Neural cell (in vitro differentiated cells): ENCODE measurements at regions not wholly inside any gene's neighbourhood (a gene's known extent, or its start where the extent isn't known, plus 50 kb on each side); places are given as distances from the start of the nearest gene placed in this dataset.
"Not testable (repeated sequence)": the region's sequence is repeated elsewhere in the genome, so short reads cannot be mapped to it uniquely, and the experiment has no call there.

Experiments used
- H2AFZ ChIP-seq: fragments of 200-600, 300-800 bp; sonication (generic), shearing (Covaris generic); 2 replicates; pipeline ENCODE4 v1.6.0; 2014; ENCODE audit warnings: low read depth, mild to moderate bottlenecking, antibody characterized with exemption, low read length, moderate library complexity
- H3F3A ChIP-seq: fragments of 200-600 bp; shearing (Covaris generic); 2 replicates; pipeline ENCODE4 v1.6.1; 2016; ENCODE audit warnings: mild to moderate bottlenecking, moderate library complexity, mixed read lengths, antibody characterized with exemption, low read length; ENCODE audit not compliant: insufficient read depth, poor library complexity, severe bottlenecking
- H3K27ac ChIP-seq: fragments of 200-600, 300-800 bp; sonication (generic), shearing (Covaris generic); 2 replicates; pipeline ENCODE4 v1.5.1; 2014; ENCODE audit warnings: mild to moderate bottlenecking, low read length, moderate library complexity
- H3K27me3 ChIP-seq: fragments of 300-800, 200-600 bp; sonication (generic), shearing (Covaris generic); 2 replicates; pipeline ENCODE4 v1.6.0; 2014; ENCODE audit warnings: mild to moderate bottlenecking, low read depth, low read length, moderate library complexity; ENCODE audit not compliant: insufficient read depth
- H3K36me3 ChIP-seq: fragments of 300-800, 200-600 bp; sonication (generic), shearing (Covaris generic); 2 replicates; pipeline ENCODE4 v1.5.1; 2014; ENCODE audit warnings: mild to moderate bottlenecking, antibody characterized with exemption, low read length, moderate library complexity; ENCODE audit not compliant: insufficient read depth
- H3K4me2 ChIP-seq: fragments of 300-800, 200-600 bp; sonication (generic), shearing (Covaris generic); 2 replicates; pipeline ENCODE4 v1.6.0; 2014; ENCODE audit warnings: mild to moderate bottlenecking, low read length
- H3K4me3 ChIP-seq: fragments of 300-800, 200-600 bp; sonication (generic), shearing (Covaris generic); 2 replicates; pipeline ENCODE4 v1.5.1; 2014; ENCODE audit warnings: mild to moderate bottlenecking, low read length, moderate library complexity
- H3K79me2 ChIP-seq: fragments of 200-600 bp; shearing (Covaris generic); replicated peaks from 2 replicates; pipeline ENCODE4 v1.6.0; 2014; ENCODE audit warnings: mild to moderate bottlenecking, low read length, moderate library complexity; ENCODE audit not compliant: insufficient read depth
- H3K9ac ChIP-seq: fragments of 300-800, 200-600 bp; sonication (generic), shearing (Covaris generic); 2 replicates; pipeline ENCODE4 v1.6.1; 2016; ENCODE audit warnings: mild to moderate bottlenecking, low read length, mixed read lengths
- H3K9me2 ChIP-seq: fragments of 200-600 bp; shearing (Covaris generic); 2 replicates; pipeline ENCODE4 v1.6.1; 2016; ENCODE audit warnings: mild to moderate bottlenecking, low read length, mixed read lengths; ENCODE audit not compliant: insufficient read depth
- H3K9me3 ChIP-seq: fragments of 200-600, 300-800 bp; sonication (generic), shearing (Covaris generic); 2 replicates; pipeline ENCODE4 v1.6.1; 2016; ENCODE audit warnings: mild to moderate bottlenecking, mixed run types, low read length, moderate library complexity, mixed read lengths
- H4K20me1 ChIP-seq: fragments of 200-600 bp; shearing (Covaris generic); 2 replicates; pipeline ENCODE4 v1.6.1; 2016; ENCODE audit warnings: mild to moderate bottlenecking, mixed run types; ENCODE audit not compliant: insufficient read depth
- EP300 ChIP-seq: fragments of 450-650 bp; conservative IDR thresholded peaks from 2 replicates; pipeline ENCODE4 v1.6.1; 2014; ENCODE audit warnings: antibody characterized with exemption, mild to moderate bottlenecking, moderate library complexity; ENCODE audit not compliant: poor library complexity, severe bottlenecking
- EZH2 ChIP-seq: fragments of 200-600, 300-800 bp; shearing (Covaris generic), sonication (generic); IDR thresholded peaks from 2 replicates; pipeline ENCODE4 v1.6.1; 2014; ENCODE audit warnings: antibody characterized with exemption, low read length, borderline replicate concordance, mild to moderate bottlenecking; ENCODE audit not compliant: insufficient read depth, poor library complexity, severe bottlenecking
- MXI1 ChIP-seq: fragments of 450-650 bp; conservative IDR thresholded peaks from 2 replicates; pipeline ENCODE4 v1.6.1; 2014; ENCODE audit warnings: antibody characterized with exemption, mild to moderate bottlenecking; ENCODE audit not compliant: poor library complexity, severe bottlenecking
- POLR2AphosphoS5 ChIP-seq: IDR thresholded peaks from 2 replicates; pipeline ENCODE4 v1.6.1; 2012
- RAD21 ChIP-seq: fragments of 450-650 bp; conservative IDR thresholded peaks from 2 replicates; pipeline ENCODE4 v1.6.1; 2014; ENCODE audit warnings: antibody characterized with exemption, mild to moderate bottlenecking, moderate library complexity
- SMC3 ChIP-seq: fragments of 450-650 bp; conservative IDR thresholded peaks from 2 replicates; pipeline ENCODE4 v1.6.1; 2014; ENCODE audit warnings: antibody characterized with exemption, mild to moderate bottlenecking, moderate library complexity; ENCODE audit not compliant: poor library complexity
- TAF1 ChIP-seq: IDR thresholded peaks from 2 replicates; pipeline ENCODE4 v1.6.1; 2012; ENCODE audit warnings: low read depth
- TF ChIP-seq, protein P1 (sequence below): IDR thresholded peaks from 2 replicates; pipeline ENCODE4 v1.6.1; 2012; ENCODE audit warnings: borderline replicate concordance
- TF ChIP-seq, protein P2 (sequence below): fragments of 450-650 bp; IDR thresholded peaks from 2 replicates; pipeline ENCODE4 v1.5.1; 2014; ENCODE audit warnings: antibody characterized with exemption, mild to moderate bottlenecking, moderate library complexity; ENCODE audit not compliant: poor library complexity, severe bottlenecking

DNA sequence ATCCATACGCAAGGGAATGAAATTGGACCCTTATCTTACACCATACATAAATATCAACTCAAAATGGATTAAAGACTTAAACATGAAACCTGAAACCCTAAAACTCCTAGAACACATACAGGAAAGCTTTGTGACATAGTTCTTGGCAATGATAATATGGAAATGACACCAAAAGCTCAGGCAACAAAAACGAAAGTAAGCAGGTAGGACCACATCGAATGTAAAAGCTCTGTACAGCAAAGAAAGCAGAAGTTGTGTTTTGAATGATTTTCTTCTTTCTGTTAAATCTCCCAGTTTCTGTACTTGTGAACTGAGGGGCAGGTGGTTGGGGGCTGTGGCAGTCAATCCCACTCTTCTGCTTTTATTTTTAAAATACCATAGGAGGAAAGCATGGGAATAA lies 368.4 kb upstream of the PODXL start:
- no peak overlapping the region for H3K4me2 ChIP-seq
- H3F3A ChIP-seq, result no peaks in the 10 kb centered on the region
- H3K9ac ChIP-seq, result no peak overlapping the region
- no peak overlapping the region for H3K4me3 ChIP-seq
- H3K9me2 ChIP-seq, result no peaks in the 10 kb centered on the region
- no peak overlapping the region for H2AFZ ChIP-seq
- H4K20me1 ChIP-seq, result no peaks in the 10 kb centered on the region
- no peaks in the 10 kb centered on the region for H3K79me2 ChIP-seq
- H3K36me3 ChIP-seq, result no peaks in the 10 kb centered on the region
- H3K27me3 ChIP-seq, result no peaks in the 10 kb centered on the region
- no peak overlapping the region for H3K27ac ChIP-seq
- no peaks in the 10 kb centered on the region for H3K9me3 ChIP-seq
- TF ChIP-seq TAF1 (no peak), POLR2AphosphoS5 (no peak)
- TF ChIP-seq, protein P1, sequence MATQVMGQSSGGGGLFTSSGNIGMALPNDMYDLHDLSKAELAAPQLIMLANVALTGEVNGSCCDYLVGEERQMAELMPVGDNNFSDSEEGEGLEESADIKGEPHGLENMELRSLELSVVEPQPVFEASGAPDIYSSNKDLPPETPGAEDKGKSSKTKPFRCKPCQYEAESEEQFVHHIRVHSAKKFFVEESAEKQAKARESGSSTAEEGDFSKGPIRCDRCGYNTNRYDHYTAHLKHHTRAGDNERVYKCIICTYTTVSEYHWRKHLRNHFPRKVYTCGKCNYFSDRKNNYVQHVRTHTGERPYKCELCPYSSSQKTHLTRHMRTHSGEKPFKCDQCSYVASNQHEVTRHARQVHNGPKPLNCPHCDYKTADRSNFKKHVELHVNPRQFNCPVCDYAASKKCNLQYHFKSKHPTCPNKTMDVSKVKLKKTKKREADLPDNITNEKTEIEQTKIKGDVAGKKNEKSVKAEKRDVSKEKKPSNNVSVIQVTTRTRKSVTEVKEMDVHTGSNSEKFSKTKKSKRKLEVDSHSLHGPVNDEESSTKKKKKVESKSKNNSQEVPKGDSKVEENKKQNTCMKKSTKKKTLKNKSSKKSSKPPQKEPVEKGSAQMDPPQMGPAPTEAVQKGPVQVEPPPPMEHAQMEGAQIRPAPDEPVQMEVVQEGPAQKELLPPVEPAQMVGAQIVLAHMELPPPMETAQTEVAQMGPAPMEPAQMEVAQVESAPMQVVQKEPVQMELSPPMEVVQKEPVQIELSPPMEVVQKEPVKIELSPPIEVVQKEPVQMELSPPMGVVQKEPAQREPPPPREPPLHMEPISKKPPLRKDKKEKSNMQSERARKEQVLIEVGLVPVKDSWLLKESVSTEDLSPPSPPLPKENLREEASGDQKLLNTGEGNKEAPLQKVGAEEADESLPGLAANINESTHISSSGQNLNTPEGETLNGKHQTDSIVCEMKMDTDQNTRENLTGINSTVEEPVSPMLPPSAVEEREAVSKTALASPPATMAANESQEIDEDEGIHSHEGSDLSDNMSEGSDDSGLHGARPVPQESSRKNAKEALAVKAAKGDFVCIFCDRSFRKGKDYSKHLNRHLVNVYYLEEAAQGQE, result no peak
- TF ChIP-seq, protein P2, sequence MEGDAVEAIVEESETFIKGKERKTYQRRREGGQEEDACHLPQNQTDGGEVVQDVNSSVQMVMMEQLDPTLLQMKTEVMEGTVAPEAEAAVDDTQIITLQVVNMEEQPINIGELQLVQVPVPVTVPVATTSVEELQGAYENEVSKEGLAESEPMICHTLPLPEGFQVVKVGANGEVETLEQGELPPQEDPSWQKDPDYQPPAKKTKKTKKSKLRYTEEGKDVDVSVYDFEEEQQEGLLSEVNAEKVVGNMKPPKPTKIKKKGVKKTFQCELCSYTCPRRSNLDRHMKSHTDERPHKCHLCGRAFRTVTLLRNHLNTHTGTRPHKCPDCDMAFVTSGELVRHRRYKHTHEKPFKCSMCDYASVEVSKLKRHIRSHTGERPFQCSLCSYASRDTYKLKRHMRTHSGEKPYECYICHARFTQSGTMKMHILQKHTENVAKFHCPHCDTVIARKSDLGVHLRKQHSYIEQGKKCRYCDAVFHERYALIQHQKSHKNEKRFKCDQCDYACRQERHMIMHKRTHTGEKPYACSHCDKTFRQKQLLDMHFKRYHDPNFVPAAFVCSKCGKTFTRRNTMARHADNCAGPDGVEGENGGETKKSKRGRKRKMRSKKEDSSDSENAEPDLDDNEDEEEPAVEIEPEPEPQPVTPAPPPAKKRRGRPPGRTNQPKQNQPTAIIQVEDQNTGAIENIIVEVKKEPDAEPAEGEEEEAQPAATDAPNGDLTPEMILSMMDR, result no peak

DNA sequence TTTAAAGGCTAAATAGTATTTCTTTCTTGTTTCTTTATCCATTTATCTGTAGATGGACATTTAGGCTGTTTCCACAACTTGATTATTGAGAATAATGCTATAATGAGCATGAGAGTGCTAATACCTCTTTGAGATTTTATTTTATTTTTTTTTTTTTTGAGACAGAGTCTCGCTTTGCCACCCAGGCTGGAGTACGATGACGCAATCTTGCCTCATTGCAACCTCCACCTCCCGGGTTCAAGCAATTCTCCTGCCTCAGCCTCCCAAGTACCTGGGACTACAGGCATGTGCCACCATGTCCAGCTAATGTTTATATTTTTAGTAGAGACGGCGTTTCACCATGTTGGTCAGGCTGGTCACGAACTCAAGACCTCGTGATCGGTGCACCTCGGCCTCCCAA lies 366.5 kb upstream of the PODXL start:
- H4K20me1 ChIP-seq, H3K9me2 ChIP-seq, H3F3A ChIP-seq: not testable (repeated sequence)

DNA sequence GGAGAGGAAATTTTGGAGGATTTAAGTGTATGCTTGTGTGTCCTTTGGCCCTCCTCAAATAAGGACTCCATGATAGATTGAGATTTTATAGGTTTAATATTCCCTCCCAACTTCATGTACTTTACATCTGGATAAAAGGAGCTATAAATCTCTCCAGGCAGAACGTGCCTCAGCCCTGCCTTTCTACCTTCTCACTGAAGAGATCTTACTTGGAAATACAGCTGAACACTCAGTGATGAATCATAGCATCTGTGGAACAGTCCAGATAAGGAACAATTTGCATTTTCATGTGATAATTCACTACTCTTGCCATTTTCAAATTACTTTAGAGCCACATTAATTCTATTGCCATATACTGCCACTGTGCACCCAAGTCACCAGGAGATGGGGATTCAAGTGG lies 364.6 kb upstream of the PODXL start:
- no peaks in the 10 kb centered on the region for H3K27me3 ChIP-seq
- H3K79me2 ChIP-seq, result no peaks in the 10 kb centered on the region
- no peaks in the 10 kb centered on the region for H3K9me3 ChIP-seq
- no peaks in the 10 kb centered on the region for H3K36me3 ChIP-seq
- no peaks in the 10 kb centered on the region for H3F3A ChIP-seq
- H4K20me1 ChIP-seq, result no peaks in the 10 kb centered on the region
- H3K27ac ChIP-seq, result no peak overlapping the region
- no peak overlapping the region for H3K4me2 ChIP-seq
- H3K9me2 ChIP-seq, result no peaks in the 10 kb centered on the region
- H2AFZ ChIP-seq, result no peak overlapping the region
- H3K4me3 ChIP-seq, result no peak overlapping the region
- no peak overlapping the region for H3K9ac ChIP-seq
- TF ChIP-seq EZH2, result no peak
- no peak for TF ChIP-seq MXI1
- TF ChIP-seq, protein P2, result no peak
- TF ChIP-seq EP300, result no peak
- TF ChIP-seq POLR2AphosphoS5, result no peak
- no peak for TF ChIP-seq RAD21
- no peak for TF ChIP-seq SMC3
- no peak for TF ChIP-seq TAF1
- TF ChIP-seq, protein P1, result no peak

More for the DNA sequence above, 366.5 kb upstream of the PODXL start:
- H2AFZ ChIP-seq, H3K27me3 ChIP-seq, H3K4me2 ChIP-seq, H3K9me3 ChIP-seq, H3K27ac ChIP-seq, H3K9ac ChIP-seq, H3K4me3 ChIP-seq, H3K36me3 ChIP-seq, H3K79me2 ChIP-seq: not testable (repeated sequence)
